Endothelial cell of umbilical vein (primary cell): ENCODE measurements at regions not wholly inside any gene's neighbourhood (a gene's known extent, or its start where the extent isn't known, plus 50 kb on each side); places are given as distances from the start of the nearest gene placed in this dataset.

Experiments used
- BruUV-seq: library from RNA; stranded (reverse); fragments of 400-500 nt; replicated peaks from 2 replicates; lab custom pipeline; 2021; lab: Mats Ljungman, UMichigan
- CTCF ChIA-PET: fragments of 300-600, 350-600 bp; sonication (Branson Sonifier 250); formaldehyde crosslinking; loops from one replicate; lab custom pipeline; 2021; ENCODE audit warnings: antibody characterized with exemption, inconsistent platforms; lab: Charles Lee
- POLR2A ChIA-PET: fragments of 300-600, 350-600 bp; sonication (Branson Sonifier 250); formaldehyde crosslinking; loops from one replicate; lab custom pipeline; 2021; ENCODE audit warnings: antibody characterized with exemption, inconsistent platforms; lab: Charles Lee
- DNase-seq: peaks from one replicate; pipeline ENCODE4 v3.0.0-alpha.2; 2011; ENCODE audit warnings: low read depth, low spot score
- FAIRE-seq: peaks from 2 replicates; lab custom pipeline; 2011; peaks lifted over from hg19 to GRCh38; lab: Jason Lieb, UNC
- H2AFZ ChIP-seq: 2 replicates; pipeline ENCODE4 v1.6.0; 2012; ENCODE audit warnings: low read depth, low read length, control low read depth, inconsistent platforms
- H3K27ac ChIP-seq: 2 replicates; pipeline ENCODE4 v1.5.1; 2011; ENCODE audit warnings: low read depth, mild to moderate bottlenecking, control low read depth, low read length, moderate library complexity; ENCODE audit not compliant: insufficient read depth
- H3K27me3 ChIP-seq, 2 experiments: 2 replicates each; pipeline versions ENCODE4 v1.6.0 to v1.6.1; 2011; ENCODE audit warnings: low read length in 2 of 2, mixed read lengths in 1 of 2; ENCODE audit not compliant: control insufficient read depth in 2 of 2, insufficient read depth in 2 of 2
- H3K36me3 ChIP-seq, 2 experiments: 2 replicates in 1 of 2; 3 replicates in 1 of 2; pipeline ENCODE4 v1.5.1; 2011; ENCODE audit warnings: low read length in 2 of 2, mild to moderate bottlenecking in 1 of 2, moderate library complexity in 1 of 2; ENCODE audit not compliant: control insufficient read depth in 2 of 2, insufficient read depth in 2 of 2; ENCODE audit errors: extremely low read depth in 1 of 2
- H3K4me1 ChIP-seq: 3 replicates; pipeline ENCODE4 v1.5.1; 2011; ENCODE audit warnings: mild to moderate bottlenecking, low read length; ENCODE audit not compliant: control insufficient read depth, insufficient read depth; ENCODE audit errors: extremely low read depth
- H3K4me2 ChIP-seq: 2 replicates; pipeline ENCODE4 v1.6.1; 2011; ENCODE audit warnings: low read length, control low read depth, mixed read lengths; ENCODE audit not compliant: insufficient read depth
- H3K4me3 ChIP-seq, 3 experiments: fragments of 200-600 bp in 1 of 3; sonication (generic), shearing (Covaris generic) in 1 of 3; replicated peaks in 1 of 3; 2 replicates each; pipeline ENCODE4 v1.5.1; 2011 to 2016; ENCODE audit warnings: control low read depth in 3 of 3, low read length in 3 of 3, mild to moderate bottlenecking in 2 of 3, inconsistent platforms in 1 of 3, low read depth in 1 of 3, moderate library complexity in 1 of 3; ENCODE audit not compliant: insufficient read depth in 1 of 3
- H3K79me2 ChIP-seq: 2 replicates; pipeline ENCODE4 v1.6.0; 2012; ENCODE audit warnings: low read length, inconsistent platforms; ENCODE audit not compliant: control insufficient read depth, insufficient read depth
- H3K9ac ChIP-seq: replicated peaks from 2 replicates; pipeline ENCODE3; 2011; ENCODE audit warnings: low read length, control low read depth; ENCODE audit not compliant: insufficient read depth; ENCODE audit errors: extremely low read depth
- H3K9me1 ChIP-seq: replicated peaks from 3 replicates; pipeline ENCODE4 v1.6.0; 2011; ENCODE audit warnings: mild to moderate bottlenecking, low read length; ENCODE audit not compliant: control insufficient read depth, insufficient read depth; ENCODE audit errors: extremely low read depth
- H3K9me3 ChIP-seq: replicated peaks from 2 replicates; pipeline ENCODE4 v1.5.1; 2012; ENCODE audit warnings: low read length, inconsistent platforms; ENCODE audit not compliant: control insufficient read depth, insufficient read depth
- H4K20me1 ChIP-seq: replicated peaks from 2 replicates; pipeline ENCODE3; 2011; ENCODE audit warnings: mild to moderate bottlenecking, low read length; ENCODE audit not compliant: control insufficient read depth, insufficient read depth; ENCODE audit errors: extremely low read depth
- EZH2 ChIP-seq: IDR thresholded peaks from 2 replicates; pipeline ENCODE4 v1.6.1; 2012; ENCODE audit warnings: borderline replicate concordance, low read depth, mild to moderate bottlenecking, moderate library complexity, low read length, inconsistent platforms; ENCODE audit not compliant: severe bottlenecking
- FOS ChIP-seq: IDR thresholded peaks from 2 replicates; pipeline ENCODE4 v1.6.1; 2011; ENCODE audit warnings: mild to moderate bottlenecking, low read length, moderate library complexity, borderline replicate concordance; ENCODE audit not compliant: insufficient read depth
- GATA2 ChIP-seq: IDR thresholded peaks from 2 replicates; pipeline ENCODE4 v1.7.0; 2011; ENCODE audit warnings: low read depth, mild to moderate bottlenecking, moderate library complexity, mixed read lengths, low read length; ENCODE audit not compliant: insufficient read length, insufficient read depth
- JUN ChIP-seq: IDR thresholded peaks from 2 replicates; pipeline ENCODE4 v1.6.1; 2011; ENCODE audit warnings: borderline replicate concordance, low read depth; ENCODE audit not compliant: insufficient read length, insufficient read depth
- MYC ChIP-seq: IDR thresholded peaks from one replicate; pipeline ENCODE4 v1.6.1; 2011; ENCODE audit warnings: mild to moderate bottlenecking, low read depth, low read length
- POLR2A ChIP-seq: IDR thresholded peaks from 2 replicates; pipeline ENCODE4 v1.6.1; 2012; ENCODE audit warnings: low read depth, mild to moderate bottlenecking, control low read depth, low read length
- POLR2AphosphoS5 ChIP-seq: IDR thresholded peaks from 2 replicates; pipeline ENCODE4 v1.6.1; 2012; ENCODE audit warnings: low read depth, mild to moderate bottlenecking, control low read depth, low read length, moderate library complexity; ENCODE audit not compliant: insufficient read depth
- dilution Hi-C: fragments of 300-500 bp; cut with MboI; formaldehyde crosslinking; loops from one replicate; pipeline ENCODE4 v1.15.0; 2019; ENCODE audit warnings: low sequenced_read_pairs; ENCODE audit not compliant: extremely low pct_ligation_motif_present
- intact Hi-C: fragments of 100-400 bp; cut with micrococcal nuclease; formaldehyde crosslinking; loops from one replicate; pipeline ENCODE4 v1.10.0; 2022
- TF ChIP-seq, protein P1 (sequence below): IDR thresholded peaks from 2 replicates; pipeline ENCODE4 v1.6.1; 2011; ENCODE audit not compliant: insufficient read depth, insufficient read length
- TF ChIP-seq, protein P2 (sequence below), 2 donors: IDR thresholded peaks; 1 replicate in 1 of 2; 2 replicates in 1 of 2; pipeline ENCODE4 v1.5.1; 2011; ENCODE audit warnings: low read length in 2 of 2, mild to moderate bottlenecking in 2 of 2, moderate library complexity in 2 of 2, control low read depth in 1 of 2, inconsistent platforms in 1 of 2, low read depth in 1 of 2; ENCODE audit not compliant: insufficient read depth in 1 of 2; ENCODE audit errors: extremely low read depth in 1 of 2

DNA sequence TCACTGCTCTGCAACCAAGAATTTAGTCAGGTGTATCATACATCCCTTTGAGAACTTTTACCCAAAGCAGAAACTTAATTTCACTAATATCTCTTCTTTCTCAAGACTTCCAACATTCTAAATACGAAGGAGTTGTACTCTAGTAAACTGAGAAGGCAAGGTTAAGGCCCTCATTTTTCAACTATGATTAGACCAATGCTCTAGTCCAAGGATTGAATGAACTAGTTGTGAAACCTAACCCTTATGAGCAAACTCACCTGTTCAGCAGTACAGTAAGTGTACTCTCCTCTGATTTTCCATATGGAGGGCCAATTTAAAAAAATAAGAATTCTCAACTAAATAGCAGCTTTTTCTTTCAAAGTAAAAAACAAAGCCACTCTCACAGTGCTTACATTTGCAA lies 180.0 kb upstream of the C11orf58 start:
- no peaks in the 10 kb centered on the region for H3K9me3 ChIP-seq
- no peak overlapping the region for H3K27ac ChIP-seq
- no peaks in the 10 kb centered on the region for H3K4me1 ChIP-seq
- H2AFZ ChIP-seq, result no peak overlapping the region
- no peaks in the 10 kb centered on the region for H4K20me1 ChIP-seq
- no peaks in the 10 kb centered on the region for H3K79me2 ChIP-seq
- BruUV-seq, result no TSS peak
- TF ChIP-seq JUN (no peak), FOS (no peak), EZH2 (no peak), POLR2A (no peak), GATA2 (no peak), POLR2AphosphoS5 (no peak), MYC (no peak)
- TF ChIP-seq, protein P1, sequence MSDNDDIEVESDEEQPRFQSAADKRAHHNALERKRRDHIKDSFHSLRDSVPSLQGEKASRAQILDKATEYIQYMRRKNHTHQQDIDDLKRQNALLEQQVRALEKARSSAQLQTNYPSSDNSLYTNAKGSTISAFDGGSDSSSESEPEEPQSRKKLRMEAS, result no peak
- TF ChIP-seq, protein P2, sequence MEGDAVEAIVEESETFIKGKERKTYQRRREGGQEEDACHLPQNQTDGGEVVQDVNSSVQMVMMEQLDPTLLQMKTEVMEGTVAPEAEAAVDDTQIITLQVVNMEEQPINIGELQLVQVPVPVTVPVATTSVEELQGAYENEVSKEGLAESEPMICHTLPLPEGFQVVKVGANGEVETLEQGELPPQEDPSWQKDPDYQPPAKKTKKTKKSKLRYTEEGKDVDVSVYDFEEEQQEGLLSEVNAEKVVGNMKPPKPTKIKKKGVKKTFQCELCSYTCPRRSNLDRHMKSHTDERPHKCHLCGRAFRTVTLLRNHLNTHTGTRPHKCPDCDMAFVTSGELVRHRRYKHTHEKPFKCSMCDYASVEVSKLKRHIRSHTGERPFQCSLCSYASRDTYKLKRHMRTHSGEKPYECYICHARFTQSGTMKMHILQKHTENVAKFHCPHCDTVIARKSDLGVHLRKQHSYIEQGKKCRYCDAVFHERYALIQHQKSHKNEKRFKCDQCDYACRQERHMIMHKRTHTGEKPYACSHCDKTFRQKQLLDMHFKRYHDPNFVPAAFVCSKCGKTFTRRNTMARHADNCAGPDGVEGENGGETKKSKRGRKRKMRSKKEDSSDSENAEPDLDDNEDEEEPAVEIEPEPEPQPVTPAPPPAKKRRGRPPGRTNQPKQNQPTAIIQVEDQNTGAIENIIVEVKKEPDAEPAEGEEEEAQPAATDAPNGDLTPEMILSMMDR (IDR thresholded peaks at IDR 0.05; ENCODE audit: extremely low read depth in 1 of 2, insufficient read depth in 1 of 2, low read depth in 1 of 2, low read length in 2 of 2), result no peak
- dilution Hi-C loops, result no loop called here
- no peak for FAIRE-seq
- no peak overlapping the region for H3K4me2 ChIP-seq
- DNase-seq, result no peak
- CTCF ChIA-PET, result no interaction called here
- H3K27me3 ChIP-seq, result no peaks in the 10 kb centered on the region
- POLR2A ChIA-PET, result no interaction called here
- H3K9ac ChIP-seq, result no peak overlapping the region
- intact Hi-C loops, result no loop called here
- H3K4me3 ChIP-seq, result no peak overlapping the region
- H3K9me1 ChIP-seq, result no peaks in the 10 kb centered on the region
- no peaks in the 10 kb centered on the region for H3K36me3 ChIP-seq
